Sigmoid colon (tissue), 4 donors: ENCODE measurements at regions not wholly inside any gene's neighbourhood (a gene's known extent, or its start where the extent isn't known, plus 50 kb on each side); places are given as distances from the start of the nearest gene placed in this dataset.

Experiments used
- EP300 ChIP-seq, 4 donors: sonication (generic); formaldehyde crosslinking; IDR thresholded peaks; one replicate each; pipeline ENCODE4 v1.6.1; 2017; ENCODE audit warnings: antibody characterized with exemption in 4 of 4
- POLR2A ChIP-seq, 2 donors: fragments of 450-650 bp; IDR thresholded peaks; one replicate each; pipeline ENCODE4 v1.6.1; 2016; ENCODE audit warnings: antibody characterized with exemption in 2 of 2, mild to moderate bottlenecking in 2 of 2, moderate library complexity in 2 of 2
- POLR2AphosphoS5 ChIP-seq, 4 donors: sonication (generic); formaldehyde crosslinking; IDR thresholded peaks; one replicate each; pipeline ENCODE4 v1.6.1; 2017; ENCODE audit warnings: antibody characterized with exemption in 4 of 4
- TF ChIP-seq, protein P1 (sequence below), 4 experiments: fragments of 450-650 bp in 3 of 4; fragments of 200-600 bp in 1 of 4; IDR thresholded peaks; one replicate each; pipeline ENCODE4 v1.5.1; 2016 to 2019; ENCODE audit warnings: antibody characterized with exemption in 4 of 4, mild to moderate bottlenecking in 3 of 4, moderate library complexity in 2 of 4

DNA sequence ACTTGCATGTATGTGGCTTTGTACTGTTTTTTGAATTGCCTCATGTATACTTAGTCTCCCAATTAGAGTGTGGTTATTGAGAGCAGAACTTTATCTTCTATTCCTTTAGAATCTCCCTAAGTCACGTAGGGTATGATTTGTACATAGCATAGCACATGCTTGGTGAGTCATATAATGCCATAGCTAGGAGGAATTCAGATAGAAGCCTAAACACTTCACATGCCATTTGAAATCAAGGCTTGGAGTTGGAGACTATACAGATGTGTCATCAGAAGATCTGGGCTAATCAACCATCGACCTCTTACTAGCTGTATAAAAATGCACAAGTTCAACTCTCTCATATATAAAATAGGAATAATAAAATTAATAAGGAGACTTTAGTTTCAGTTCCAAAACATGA is 222.6 kb upstream of the ST6GAL2 start:
- TF ChIP-seq, protein P1, sequence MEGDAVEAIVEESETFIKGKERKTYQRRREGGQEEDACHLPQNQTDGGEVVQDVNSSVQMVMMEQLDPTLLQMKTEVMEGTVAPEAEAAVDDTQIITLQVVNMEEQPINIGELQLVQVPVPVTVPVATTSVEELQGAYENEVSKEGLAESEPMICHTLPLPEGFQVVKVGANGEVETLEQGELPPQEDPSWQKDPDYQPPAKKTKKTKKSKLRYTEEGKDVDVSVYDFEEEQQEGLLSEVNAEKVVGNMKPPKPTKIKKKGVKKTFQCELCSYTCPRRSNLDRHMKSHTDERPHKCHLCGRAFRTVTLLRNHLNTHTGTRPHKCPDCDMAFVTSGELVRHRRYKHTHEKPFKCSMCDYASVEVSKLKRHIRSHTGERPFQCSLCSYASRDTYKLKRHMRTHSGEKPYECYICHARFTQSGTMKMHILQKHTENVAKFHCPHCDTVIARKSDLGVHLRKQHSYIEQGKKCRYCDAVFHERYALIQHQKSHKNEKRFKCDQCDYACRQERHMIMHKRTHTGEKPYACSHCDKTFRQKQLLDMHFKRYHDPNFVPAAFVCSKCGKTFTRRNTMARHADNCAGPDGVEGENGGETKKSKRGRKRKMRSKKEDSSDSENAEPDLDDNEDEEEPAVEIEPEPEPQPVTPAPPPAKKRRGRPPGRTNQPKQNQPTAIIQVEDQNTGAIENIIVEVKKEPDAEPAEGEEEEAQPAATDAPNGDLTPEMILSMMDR (IDR thresholded peaks at IDR 0.05): no peak
- TF ChIP-seq POLR2A (IDR thresholded peaks at IDR 0.05) (no peak), EP300 (IDR thresholded peaks at IDR 0.05) (no peak), POLR2AphosphoS5 (IDR thresholded peaks at IDR 0.05) (no peak)
